Transverse colon (tissue), 4 donors: ENCODE measurements at regions not wholly inside any gene's neighbourhood (a gene's known extent, or its start where the extent isn't known, plus 50 kb on each side); places are given as distances from the start of the nearest gene placed in this dataset.

Source experiments
- CTCF ChIP-seq, 5 experiments: fragments of 200-600 bp in 3 of 5; fragments of 450-650 bp in 2 of 5; sonication (generic) in 3 of 5; IDR thresholded peaks; 1 replicate in 2 of 5; 2 replicates in 3 of 5; pipeline ENCODE4 v1.5.1; 2016 to 2017; ENCODE audit warnings: antibody characterized with exemption in 5 of 5, inconsistent platforms in 3 of 5, mild to moderate bottlenecking in 2 of 5, moderate library complexity in 1 of 5
- POLR2A ChIP-seq: fragments of 450-650 bp; IDR thresholded peaks from one replicate; pipeline ENCODE4 v1.6.1; 2016; ENCODE audit warnings: antibody characterized with exemption, mild to moderate bottlenecking, moderate library complexity
- POLR2AphosphoS5 ChIP-seq, 3 donors: sonication (generic); formaldehyde crosslinking; IDR thresholded peaks; one replicate each; pipeline ENCODE4 v1.6.1; 2016; ENCODE audit warnings: antibody characterized with exemption in 3 of 3

GRCh38 chr6:119758385-119758784, 408.8 kb upstream of the MAN1A1 start:
- no peak for TF ChIP-seq CTCF (IDR thresholded peaks at IDR 0.05)
- TF ChIP-seq POLR2AphosphoS5 (IDR thresholded peaks at IDR 0.05): no peak
- no peak for TF ChIP-seq POLR2A
